GM18505 (cell line): ENCODE measurements at regions not wholly inside any gene's neighbourhood (a gene's known extent, or its start where the extent isn't known, plus 50 kb on each side); places are given as distances from the start of the nearest gene placed in this dataset.

Experiments used
- ATAC-seq: cut with Tn5 transposase; IDR thresholded peaks from one replicate; pipeline ENCODE4 v1.9.1; 2021; ENCODE audit not compliant: unreplicated experiment
- POLR2A ChIP-seq: IDR thresholded peaks from 4 replicates; pipeline ENCODE4 v1.6.1; 2011; ENCODE audit warnings: borderline replicate concordance; ENCODE audit not compliant: insufficient read depth, insufficient read length; ENCODE audit errors: extremely low read depth

DNA sequence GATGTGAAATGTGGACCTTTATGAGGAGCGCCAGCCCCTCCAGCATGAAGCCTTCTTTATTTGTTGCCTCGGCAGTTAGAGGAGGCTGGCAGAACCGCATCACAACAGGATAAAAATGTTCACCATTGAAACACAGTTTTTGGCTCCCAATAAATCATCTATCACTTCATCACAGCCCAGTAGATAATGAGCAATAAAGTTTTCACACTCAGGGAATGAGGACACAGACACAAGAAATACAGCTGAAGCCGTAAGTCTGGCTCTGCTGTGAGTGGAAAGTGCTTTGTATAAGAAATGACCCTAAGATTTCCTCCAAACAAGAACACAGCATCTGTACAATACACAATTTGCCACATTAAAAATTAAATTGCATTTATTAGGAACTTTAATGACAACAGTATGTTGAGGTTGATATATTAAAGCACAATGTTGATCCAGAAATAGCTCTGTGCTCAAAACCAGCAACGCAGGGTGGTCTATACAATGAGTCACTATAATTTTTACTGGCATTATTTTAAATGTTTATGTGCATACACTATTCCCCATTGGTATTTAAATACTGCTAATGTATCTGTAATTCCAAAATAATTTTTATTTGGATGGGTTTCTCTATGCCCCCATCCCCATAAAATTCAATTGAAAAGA is 301.8 kb upstream of the MGMT start:
- TF ChIP-seq POLR2A: no peak
- no peak for ATAC-seq

- TF ChIP-seq POLR2A: no peak
- ATAC-seq: no peak
Observed at GRCh38 chr10:129165770-129166169, 301.3 kb upstream of the MGMT start.

GRCh38 chr10:129168660-129169059 is 298.4 kb upstream of the MGMT start:
- no peak for TF ChIP-seq POLR2A
- no peak for ATAC-seq

- TF ChIP-seq POLR2A: no peak
- no peak for ATAC-seq
Observed at GRCh38 chr10:129169115-129169514, 297.9 kb upstream of the MGMT start.

GRCh38 chr10:129170812-129171211 is 296.2 kb upstream of the MGMT start:
- ATAC-seq: no peak
- no peak for TF ChIP-seq POLR2A

DNA sequence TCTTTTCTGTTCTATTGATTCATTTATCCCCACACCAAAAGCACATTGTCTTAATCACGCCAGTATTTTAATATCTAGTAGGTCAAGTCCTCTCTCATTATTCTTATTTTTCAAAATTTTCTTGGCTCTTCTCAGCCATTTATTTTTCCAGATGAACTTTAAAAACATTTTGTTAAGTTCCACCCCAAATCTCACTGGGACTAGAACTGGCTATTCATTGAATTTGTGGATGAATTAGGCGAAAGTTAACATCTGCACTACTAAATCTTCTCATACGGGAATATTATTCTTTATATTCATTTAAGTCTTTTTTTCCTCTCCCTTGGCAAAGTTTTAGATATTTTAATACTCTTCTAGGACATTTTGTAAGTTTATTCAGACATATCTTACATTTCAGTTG is 295.2 kb upstream of the MGMT start:
- no peak for ATAC-seq
- no peak for TF ChIP-seq POLR2A

DNA sequence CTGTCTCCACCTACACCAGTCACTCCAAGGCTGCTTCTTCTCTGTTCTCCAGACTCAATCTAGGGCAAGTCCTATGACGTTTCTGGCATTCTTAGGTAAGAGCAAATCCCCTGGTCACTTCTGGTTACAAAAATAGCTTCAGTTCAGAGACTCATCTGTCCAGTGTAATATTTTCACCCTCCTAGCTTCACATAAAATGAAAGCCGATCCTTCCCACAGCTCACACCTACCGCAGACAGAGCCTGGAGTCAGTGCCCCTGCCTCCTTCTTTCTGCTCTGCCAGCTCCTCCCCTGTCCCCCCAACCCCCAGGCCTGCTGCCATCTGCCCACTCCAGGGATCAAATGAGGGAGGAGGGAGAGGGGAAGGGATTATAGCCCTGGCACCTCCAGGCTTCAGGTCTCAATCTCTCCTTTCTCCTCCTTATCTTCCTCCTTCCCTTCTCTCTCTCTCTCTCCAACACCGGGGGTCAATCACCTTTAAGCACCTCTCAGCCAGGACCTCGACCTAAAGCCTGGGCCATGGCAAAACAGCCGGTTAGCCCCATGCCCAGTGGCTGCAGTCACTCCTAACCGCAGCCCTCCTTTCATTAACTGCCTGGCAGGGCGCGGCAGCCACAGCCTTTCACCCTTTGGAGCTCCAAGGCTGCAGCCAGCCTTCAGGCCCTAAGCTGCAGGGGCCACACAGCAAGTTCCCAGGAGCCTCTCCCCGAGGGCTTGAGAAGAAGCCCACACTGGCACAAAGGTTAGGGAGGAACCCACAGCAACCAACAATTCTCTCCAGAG is 292.6 kb upstream of the MGMT start:
- TF ChIP-seq POLR2A: no peak
- ATAC-seq: no peak

- no peak for TF ChIP-seq POLR2A
- no peak for ATAC-seq
Observed at GRCh38 chr10:129179245-129179971, 287.6 kb upstream of the MGMT start.

- TF ChIP-seq POLR2A: no peak
- no peak for ATAC-seq
Observed at GRCh38 chr10:129179972-129180678, 286.9 kb upstream of the MGMT start.

- TF ChIP-seq POLR2A: no peak
- no peak for ATAC-seq
Observed at GRCh38 chr10:129184196-129184595, 282.8 kb upstream of the MGMT start.

DNA sequence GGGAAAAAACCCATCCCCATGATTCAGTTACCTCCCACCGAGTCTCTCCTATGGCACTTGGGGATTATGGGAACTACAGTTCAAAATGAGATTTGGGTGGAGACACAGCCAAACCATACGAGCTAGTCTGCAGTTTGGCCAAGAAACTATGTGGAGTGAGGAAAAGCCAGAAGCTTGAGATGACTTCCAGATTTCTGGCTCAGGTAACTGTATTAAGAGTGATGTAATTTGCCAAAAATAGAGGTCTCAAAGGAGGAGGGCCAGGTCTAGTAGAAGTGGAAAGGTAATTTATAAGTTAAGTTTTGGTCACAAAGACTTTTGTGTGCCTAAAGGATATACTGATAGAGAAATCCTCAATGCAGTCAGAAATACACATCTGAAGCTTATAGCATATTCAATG is 279.7 kb upstream of the MGMT start:
- ATAC-seq: no peak
- TF ChIP-seq POLR2A: no peak

- TF ChIP-seq POLR2A: no peak
- ATAC-seq: no peak
Observed at GRCh38 chr10:129191797-129192196, 275.2 kb upstream of the MGMT start.
